Omental fat pad (tissue), 3 donors: ENCODE measurements at regions not wholly inside any gene's neighbourhood (a gene's known extent, or its start where the extent isn't known, plus 50 kb on each side); places are given as distances from the start of the nearest gene placed in this dataset.

Source experiments
- ATAC-seq: fragments of 150-250 bp; one replicate; pipeline ENCODE4 v1.9.1; 2016; ENCODE audit warnings: mild to moderate bottlenecking, moderate library complexity; ENCODE audit not compliant: low FRiP score
- DNase-seq: peaks from one replicate; pipeline ENCODE4 v3.0.0-alpha.2; 2019; ENCODE audit warnings: low spot score
- TF ChIP-seq, protein P1 (sequence below), 3 donors: fragments of 450-650 bp; IDR thresholded peaks; one replicate each; pipeline ENCODE4 v1.5.1; 2016 to 2017; ENCODE audit warnings: antibody characterized with exemption in 3 of 3, mild to moderate bottlenecking in 3 of 3, moderate library complexity in 2 of 3

DNA sequence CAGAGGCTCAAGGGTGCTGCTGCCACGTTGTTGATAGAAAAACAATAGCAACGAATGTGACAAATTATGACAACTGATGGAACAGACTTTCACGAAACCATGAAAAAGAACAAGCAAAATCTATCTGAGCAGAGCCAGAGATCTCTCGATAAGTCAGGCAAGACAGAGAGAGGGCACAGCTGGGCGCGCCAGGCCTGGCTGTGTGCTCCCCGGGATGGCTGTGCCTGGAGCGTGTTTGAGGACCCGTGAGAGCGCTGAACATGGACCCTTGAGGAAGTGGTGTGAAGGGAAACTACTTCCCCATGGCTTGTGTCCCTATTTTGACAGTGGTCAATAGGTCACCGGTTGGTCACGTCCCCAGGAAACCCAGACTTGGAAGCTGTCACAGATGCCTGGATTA, 83.1 kb upstream of the FGF3 start:
- TF ChIP-seq, protein P1, sequence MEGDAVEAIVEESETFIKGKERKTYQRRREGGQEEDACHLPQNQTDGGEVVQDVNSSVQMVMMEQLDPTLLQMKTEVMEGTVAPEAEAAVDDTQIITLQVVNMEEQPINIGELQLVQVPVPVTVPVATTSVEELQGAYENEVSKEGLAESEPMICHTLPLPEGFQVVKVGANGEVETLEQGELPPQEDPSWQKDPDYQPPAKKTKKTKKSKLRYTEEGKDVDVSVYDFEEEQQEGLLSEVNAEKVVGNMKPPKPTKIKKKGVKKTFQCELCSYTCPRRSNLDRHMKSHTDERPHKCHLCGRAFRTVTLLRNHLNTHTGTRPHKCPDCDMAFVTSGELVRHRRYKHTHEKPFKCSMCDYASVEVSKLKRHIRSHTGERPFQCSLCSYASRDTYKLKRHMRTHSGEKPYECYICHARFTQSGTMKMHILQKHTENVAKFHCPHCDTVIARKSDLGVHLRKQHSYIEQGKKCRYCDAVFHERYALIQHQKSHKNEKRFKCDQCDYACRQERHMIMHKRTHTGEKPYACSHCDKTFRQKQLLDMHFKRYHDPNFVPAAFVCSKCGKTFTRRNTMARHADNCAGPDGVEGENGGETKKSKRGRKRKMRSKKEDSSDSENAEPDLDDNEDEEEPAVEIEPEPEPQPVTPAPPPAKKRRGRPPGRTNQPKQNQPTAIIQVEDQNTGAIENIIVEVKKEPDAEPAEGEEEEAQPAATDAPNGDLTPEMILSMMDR (IDR thresholded peaks at IDR 0.05) = no peak
- no peak for ATAC-seq

GRCh38 chr11:69903211-69903610, 84.0 kb upstream of the FGF3 start:
- no peak for DNase-seq
- ATAC-seq = no peak
- TF ChIP-seq, protein P1 (IDR thresholded peaks at IDR 0.05) = no peak

More for the DNA sequence above, 83.1 kb upstream of the FGF3 start:
- no peak for DNase-seq

- TF ChIP-seq, protein P1 (IDR thresholded peaks at IDR 0.05) = no peak
- DNase-seq = no peak
- no peak for ATAC-seq
Measured at GRCh38 chr11:69904161-69904973, 85.2 kb upstream of the FGF3 start.

- ATAC-seq (no peak), DNase-seq (no peak)
- TF ChIP-seq, protein P1 (IDR thresholded peaks at IDR 0.05) = no peak
Measured at GRCh38 chr11:69904974-69905535, 85.8 kb upstream of the FGF3 start.

DNA sequence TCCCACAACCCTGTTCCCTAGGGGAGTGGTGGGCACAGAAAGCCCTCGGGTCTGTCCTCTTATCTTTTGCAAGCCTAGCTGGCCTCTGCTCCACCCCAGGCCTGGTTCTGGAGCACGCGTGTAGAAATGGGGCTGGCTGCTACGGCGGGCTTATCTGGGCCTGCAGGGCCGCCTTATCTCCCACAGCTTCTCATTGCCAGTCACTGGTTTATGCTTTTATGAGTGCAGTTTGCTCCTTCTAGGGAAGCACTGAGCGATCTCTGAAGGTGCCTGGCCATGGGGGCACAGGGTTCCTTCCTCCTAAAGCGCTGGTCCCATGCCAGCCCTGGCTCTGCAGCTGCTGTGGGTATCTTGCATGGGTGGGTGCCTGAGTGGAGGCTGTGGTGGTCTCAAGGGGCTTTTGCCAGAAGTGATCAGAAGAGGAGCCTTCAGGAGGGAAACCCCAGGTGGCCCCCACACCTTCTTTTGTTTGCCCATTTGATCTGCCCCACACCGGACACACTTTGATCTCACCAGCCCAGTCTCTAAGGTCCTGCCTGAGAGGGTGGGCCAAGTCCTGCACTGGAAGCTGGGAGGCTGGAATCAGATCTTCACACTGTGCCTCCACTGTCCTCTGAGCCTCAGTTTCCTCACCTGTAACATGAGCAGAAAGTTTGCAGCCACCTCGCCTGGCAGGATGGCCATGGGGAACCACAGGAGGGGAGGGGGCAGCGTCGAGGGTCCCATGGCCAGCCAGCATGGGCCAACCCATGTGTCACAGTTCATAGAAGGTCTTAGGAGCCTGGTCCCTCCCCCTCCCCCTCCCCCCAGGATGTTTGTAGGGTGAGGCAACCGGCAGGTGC, 86.6 kb upstream of the FGF3 start:
- no peak for DNase-seq
- no peak for ATAC-seq
- TF ChIP-seq, protein P1 (IDR thresholded peaks at IDR 0.05) = no peak

DNA sequence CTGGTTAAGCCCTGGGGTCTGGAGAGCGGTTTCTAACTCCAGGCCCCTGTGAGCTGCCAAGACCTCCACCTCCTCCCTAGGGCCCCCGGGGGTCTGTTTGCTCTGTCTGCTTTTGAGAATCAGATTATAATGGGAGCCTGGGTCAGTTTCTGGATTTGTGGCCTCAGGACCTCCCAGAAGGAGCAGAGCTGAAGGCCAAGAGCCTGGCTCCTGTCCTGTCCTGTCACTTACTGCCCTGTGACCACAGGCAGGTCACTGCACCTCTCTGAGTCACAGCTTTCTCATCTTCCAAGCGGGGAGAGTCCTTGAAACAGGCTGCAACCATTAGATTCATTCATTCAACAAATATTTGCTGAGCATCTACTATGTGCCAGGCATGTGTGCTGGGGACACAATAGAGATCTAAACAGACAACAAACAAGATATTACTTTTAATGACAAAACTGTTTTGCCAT, 87.3 kb upstream of the FGF3 start:
- TF ChIP-seq, protein P1 (IDR thresholded peaks at IDR 0.05) = no peak
- DNase-seq = no peak
- no peak for ATAC-seq
